T47D (cell line): ENCODE measurements at regions not wholly inside any gene's neighbourhood (a gene's known extent, or its start where the extent isn't known, plus 50 kb on each side); places are given as distances from the start of the nearest gene placed in this dataset.
A peak's percentile ranks its signal among the peaks of the same experiment; 100 is the strongest.
"Not testable (repeated sequence)": the region's sequence is repeated elsewhere in the genome, so short reads cannot be mapped to it uniquely, and the experiment has no call there.

Experiments used
- DNase-seq, 2 experiments: peaks; one replicate each; pipeline versions ENCODE4 v3.0.0 to v3.0.0-alpha.2; 2011 to 2012; ENCODE audit warnings: low read depth in 1 of 2, low spot score in 1 of 2
- JUND ChIP-seq: IDR thresholded peaks from 2 replicates; pipeline ENCODE4 v1.6.1; 2012; ENCODE audit warnings: low read depth
- in situ Hi-C: cut with HindIII; loops from 2 replicates; pipeline ENCODE4 v1.10.0; 2016; ENCODE audit warnings: low sequenced_read_pairs, low pct_unique_long_range_greater_than_20kb

GRCh38 chr7:29657856-29658255, 94.2 kb downstream of the PRR15 start:
- no peak for DNase-seq
- in situ Hi-C loops: no loop called here
- TF ChIP-seq JUND: no peak

GRCh38 chr7:29659213-29659612, 95.6 kb downstream of the PRR15 start:
- DNase-seq, in situ Hi-C loops: not testable (repeated sequence)

GRCh38 chr7:29662899-29663298, 99.3 kb downstream of the PRR15 start:
- in situ Hi-C loops, DNase-seq: not testable (repeated sequence)

GRCh38 chr7:29664999-29665398, 101.4 kb downstream of the PRR15 start:
- in situ Hi-C loops, DNase-seq: not testable (repeated sequence)

GRCh38 chr7:29667096-29667669, 103.5 kb downstream of the PRR15 start:
- DNase-seq, in situ Hi-C loops: not testable (repeated sequence)

- in situ Hi-C loops, DNase-seq: not testable (repeated sequence)
These were observed 107.7 kb downstream of the PRR15 start for GRCh38 chr7:29671286-29671685.

- in situ Hi-C loops, DNase-seq: not testable (repeated sequence)
These were observed 110.0 kb downstream of the PRR15 start for GRCh38 chr7:29673635-29674034.

- DNase-seq, in situ Hi-C loops: not testable (repeated sequence)
These were observed 111.0 kb downstream of the PRR15 start for GRCh38 chr7:29674626-29675025.

- DNase-seq, in situ Hi-C loops: not testable (repeated sequence)
These were observed 113.6 kb downstream of the PRR15 start for GRCh38 chr7:29677254-29677653.

- in situ Hi-C loops, DNase-seq: not testable (repeated sequence)
These were observed 116.3 kb downstream of the PRR15 start for GRCh38 chr7:29679963-29680362.

GRCh38 chr7:29680601-29681000, 117.0 kb downstream of the PRR15 start:
- DNase-seq, in situ Hi-C loops: not testable (repeated sequence)

- DNase-seq, in situ Hi-C loops: not testable (repeated sequence)
These were observed 120.6 kb downstream of the PRR15 start for GRCh38 chr7:29684151-29684786.

- in situ Hi-C loops: no loop called here
- peak; percentile 44 to 77 for DNase-seq
These were observed 121.3 kb upstream of the WIPF3 start for GRCh38 chr7:29684787-29685650.

GRCh38 chr7:29685651-29686271, 120.5 kb upstream of the WIPF3 start:
- in situ Hi-C loops: not testable (repeated sequence)
- peak in 1 of 2 experiments; percentile 19 for DNase-seq

More at GRCh38 chr7:29684787-29685650, 121.3 kb upstream of the WIPF3 start:
- TF ChIP-seq JUND: no peak

- in situ Hi-C loops: not testable (repeated sequence)
These were observed 115.8 kb upstream of the WIPF3 start for GRCh38 chr7:29690510-29690909.

GRCh38 chr7:29696402-29696801, 109.9 kb upstream of the WIPF3 start:
- not testable (repeated sequence) for DNase-seq

More at GRCh38 chr7:29690510-29690909, 115.8 kb upstream of the WIPF3 start:
- DNase-seq: not testable (repeated sequence)

GRCh38 chr7:29699723-29700122, 106.6 kb upstream of the WIPF3 start:
- DNase-seq, in situ Hi-C loops: not testable (repeated sequence)

More at GRCh38 chr7:29696402-29696801, 109.9 kb upstream of the WIPF3 start:
- in situ Hi-C loops: not testable (repeated sequence)

- in situ Hi-C loops, DNase-seq: not testable (repeated sequence)
These were observed 104.8 kb upstream of the WIPF3 start for GRCh38 chr7:29701540-29701939.
